Mucosa of descending colon (tissue), 3 donors: ENCODE measurements at regions not wholly inside any gene's neighbourhood (a gene's known extent, or its start where the extent isn't known, plus 50 kb on each side); places are given as distances from the start of the nearest gene placed in this dataset.

Experiments used
- ATAC-seq: fragments of 200-7000 bp; cut with Tn5 transposase; one replicate; pipeline ENCODE4 v1.9.1; 2020; ENCODE audit warnings: mild to moderate bottlenecking, moderate library complexity
- DNase-seq, 3 donors: peaks; one replicate each; pipeline ENCODE4 v3.0.0-alpha.2; 2020
- H3K36me3 ChIP-seq: fragments of 200-600 bp; one replicate; pipeline ENCODE4 v1.8.0; 2021; ENCODE audit warnings: low read depth, mild to moderate bottlenecking
- H3K4me1 ChIP-seq: fragments of 200-600 bp; one replicate; pipeline ENCODE4 v1.8.0; 2021; ENCODE audit warnings: low read depth, mild to moderate bottlenecking
- H3K4me3 ChIP-seq: fragments of 200-600 bp; one replicate; pipeline ENCODE4 v1.8.0; 2021; ENCODE audit warnings: mild to moderate bottlenecking
- H3K9me3 ChIP-seq: fragments of 200-600 bp; one replicate; pipeline ENCODE4 v1.8.0; 2021; ENCODE audit warnings: mild to moderate bottlenecking
- intact Hi-C, 2 donors: fragments of 100-400 bp; cut with DNase I in 1 of 2; cut with micrococcal nuclease in 1 of 2; formaldehyde crosslinking; loops; one replicate each; pipeline versions ENCODE4 v1.11.0 to v1.11.1; 2022; cut with DNase I, micrococcal nuclease
- TF ChIP-seq, protein P1 (sequence below): fragments of 200-600 bp; IDR thresholded peaks from one replicate; pipeline ENCODE4 v1.8.0; 2022; ENCODE audit warnings: antibody characterized with exemption, mild to moderate bottlenecking
- donor health status: DM: no; HTN: no; CAD: no; lungs with moderate emphysema.
- donor health status: DM: no; HTN: no; CAD: no.
- donor health status: DM: no; HTN: yes; CAD: no.

DNA sequence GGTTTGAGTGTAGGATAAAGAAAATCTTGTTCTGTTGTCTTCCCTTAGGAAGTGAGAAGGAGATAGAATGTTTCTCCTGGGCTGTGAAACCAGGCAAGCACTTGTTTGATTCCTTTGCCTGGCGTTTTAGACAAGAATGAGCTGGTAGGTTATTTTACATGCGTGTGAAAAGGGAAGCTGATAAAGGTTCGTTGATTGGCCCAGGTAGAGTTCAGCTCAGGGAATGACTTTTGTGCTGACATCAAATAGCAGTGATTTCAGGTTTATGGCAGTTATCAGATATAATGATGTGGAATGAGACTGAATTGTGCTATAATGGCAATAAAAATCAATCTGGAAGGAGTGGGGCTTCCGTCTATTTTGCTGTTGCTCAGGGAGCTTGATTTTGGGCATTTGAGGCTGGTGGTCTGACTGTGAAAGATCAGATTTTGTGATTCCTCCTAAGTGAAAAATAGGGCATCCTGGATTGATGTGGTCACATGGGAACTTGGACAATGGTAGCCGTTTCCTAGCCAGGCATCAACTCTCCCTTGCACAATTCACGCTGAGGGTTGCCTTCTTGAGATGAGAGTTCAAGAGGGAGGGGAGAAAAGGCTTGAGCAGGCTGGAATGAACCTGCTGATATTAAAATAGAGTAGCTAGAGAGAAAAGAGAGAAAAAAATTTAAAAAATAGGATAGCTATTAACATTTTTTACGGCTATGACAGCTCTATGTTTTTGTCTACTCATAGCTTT, 388.9 kb downstream of the EDEM1 start:
- intact Hi-C loops = no loop called here
- ATAC-seq = peak; percentile 94
- Histone ChIP-seq H3K4me1 (peaks cover 7% of the 10 kb centered on the region), H3K4me3 (no peak overlapping the region), H3K36me3 (no peaks in the 10 kb centered on the region), H3K9me3 (no peaks in the 10 kb centered on the region)
- DNase-seq = peak in 1 of 3 donors; percentile 59
- TF ChIP-seq, protein P1, sequence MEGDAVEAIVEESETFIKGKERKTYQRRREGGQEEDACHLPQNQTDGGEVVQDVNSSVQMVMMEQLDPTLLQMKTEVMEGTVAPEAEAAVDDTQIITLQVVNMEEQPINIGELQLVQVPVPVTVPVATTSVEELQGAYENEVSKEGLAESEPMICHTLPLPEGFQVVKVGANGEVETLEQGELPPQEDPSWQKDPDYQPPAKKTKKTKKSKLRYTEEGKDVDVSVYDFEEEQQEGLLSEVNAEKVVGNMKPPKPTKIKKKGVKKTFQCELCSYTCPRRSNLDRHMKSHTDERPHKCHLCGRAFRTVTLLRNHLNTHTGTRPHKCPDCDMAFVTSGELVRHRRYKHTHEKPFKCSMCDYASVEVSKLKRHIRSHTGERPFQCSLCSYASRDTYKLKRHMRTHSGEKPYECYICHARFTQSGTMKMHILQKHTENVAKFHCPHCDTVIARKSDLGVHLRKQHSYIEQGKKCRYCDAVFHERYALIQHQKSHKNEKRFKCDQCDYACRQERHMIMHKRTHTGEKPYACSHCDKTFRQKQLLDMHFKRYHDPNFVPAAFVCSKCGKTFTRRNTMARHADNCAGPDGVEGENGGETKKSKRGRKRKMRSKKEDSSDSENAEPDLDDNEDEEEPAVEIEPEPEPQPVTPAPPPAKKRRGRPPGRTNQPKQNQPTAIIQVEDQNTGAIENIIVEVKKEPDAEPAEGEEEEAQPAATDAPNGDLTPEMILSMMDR = no peak

DNA sequence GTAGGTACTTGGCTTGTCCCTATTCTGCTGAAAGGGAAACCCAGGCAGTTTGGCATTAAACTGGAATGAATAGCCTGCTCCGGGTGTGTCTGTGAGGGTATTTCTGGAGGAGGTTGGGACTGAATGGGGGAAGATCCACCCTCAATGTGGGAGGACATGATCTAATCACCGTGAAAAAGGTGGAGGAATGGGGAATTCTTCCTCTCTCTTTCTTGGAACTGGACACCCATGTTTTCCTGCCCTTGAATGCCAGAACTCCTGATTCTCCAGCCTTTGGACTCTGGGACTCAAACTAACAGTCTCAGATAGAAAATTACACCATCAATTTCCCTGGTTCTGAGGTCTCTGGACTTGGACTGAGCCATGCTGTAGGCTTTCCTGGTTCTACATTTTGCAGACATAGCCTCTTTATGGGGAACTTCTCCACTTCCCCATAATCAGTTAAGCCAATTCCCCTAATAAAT, 391.7 kb downstream of the EDEM1 start:
- TF ChIP-seq, protein P1 = no peak
- peak; percentile 11 for ATAC-seq

GRCh38 chr3:5579946-5580345, 392.4 kb downstream of the EDEM1 start:
- Histone ChIP-seq H3K4me1 (peaks cover 7% of the 10 kb centered on the region), H3K36me3 (no peaks in the 10 kb centered on the region), H3K9me3 (no peaks in the 10 kb centered on the region), H3K4me3 (no peak overlapping the region)
- DNase-seq (no peak), ATAC-seq (no peak)
- TF ChIP-seq, protein P1 = no peak
- intact Hi-C loops = no loop called here

More for the DNA sequence above, 391.7 kb downstream of the EDEM1 start:
- intact Hi-C loops = no loop called here
- Histone ChIP-seq H3K4me3 (no peak overlapping the region), H3K36me3 (no peaks in the 10 kb centered on the region), H3K9me3 (no peaks in the 10 kb centered on the region), H3K4me1 (peaks cover 7% of the 10 kb centered on the region)
- DNase-seq = no peak

DNA sequence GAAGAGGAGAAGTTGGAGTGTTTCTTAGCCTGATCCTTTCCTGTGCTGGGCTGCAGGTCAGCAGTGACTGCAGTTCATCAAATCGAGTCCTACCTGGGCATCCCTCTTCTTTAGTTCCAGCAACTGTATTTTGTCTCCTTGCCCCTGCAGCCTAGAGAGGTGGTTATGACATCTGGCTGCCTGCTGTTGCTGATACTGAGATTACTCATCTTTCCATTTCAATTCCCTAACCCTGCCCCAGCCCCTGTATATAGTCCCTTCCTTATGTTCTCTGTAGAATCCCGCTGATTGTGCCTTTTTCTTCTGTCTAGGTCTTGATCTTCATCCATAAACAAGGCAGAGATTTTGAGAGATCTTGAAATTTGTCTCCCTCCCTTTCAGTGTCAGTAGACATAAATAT, 393.3 kb downstream of the EDEM1 start:
- intact Hi-C loops = no loop called here
- H3K4me1 ChIP-seq = peaks cover 7% of the 10 kb centered on the region

GRCh38 chr3:5581743-5582142, 394.2 kb downstream of the EDEM1 start:
- intact Hi-C loops = no loop called here
- TF ChIP-seq, protein P1 = no peak
- peaks cover 4% of the 10 kb centered on the region for H3K4me1 ChIP-seq
- no peaks in the 10 kb centered on the region for H3K36me3 ChIP-seq
- no peaks in the 10 kb centered on the region for H3K9me3 ChIP-seq
- ATAC-seq = no peak
- DNase-seq = no peak
- no peak overlapping the region for H3K4me3 ChIP-seq

More for the DNA sequence above, 393.3 kb downstream of the EDEM1 start:
- no peak for DNase-seq
- no peak overlapping the region for H3K4me3 ChIP-seq
- TF ChIP-seq, protein P1 = no peak
- H3K9me3 ChIP-seq = no peaks in the 10 kb centered on the region
- no peak for ATAC-seq
- no peaks in the 10 kb centered on the region for H3K36me3 ChIP-seq
